ENCODE measurements at regions not wholly inside any gene's neighbourhood (a gene's known extent, or its start where the extent isn't known, plus 50 kb on each side); places are given as distances from the start of the nearest gene placed in this dataset.

DNA sequence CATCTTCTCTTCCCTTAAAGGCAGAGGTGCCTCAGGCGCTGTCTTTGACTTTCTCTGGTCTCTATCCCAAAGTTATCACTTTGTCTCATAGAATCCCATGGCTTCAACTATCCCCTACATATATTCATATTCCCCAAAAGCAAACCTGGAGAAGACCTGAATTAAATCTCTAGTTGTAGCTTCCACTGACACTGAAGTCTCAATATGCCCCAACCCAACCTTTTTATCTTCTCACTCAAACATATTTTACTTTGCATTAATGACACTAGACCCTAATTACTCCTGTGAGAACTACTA lies 354.5 kb upstream of the DUSP10 start:
- Histone ChIP-seq H3K27me3 (no peaks in the 10 kb centered on the region), H3K4me3 (no peak overlapping the region), H3K27ac (no peak overlapping the region), H3K4me1 (no peaks in the 10 kb centered on the region), H3K9me3 (no peaks in the 10 kb centered on the region), H3K36me3 (replicated peaks in 1 of 2; ENCODE audit: insufficient read depth in 1 of 2, low read depth in 2 of 2) (no peaks in the 10 kb centered on the region)
- intact Hi-C loops (cut with DNase I) = no loop called here
- DNase-seq (no peak), ATAC-seq (no peak)
- TF ChIP-seq POLR2A (IDR thresholded peaks at IDR 0.05) = no peak
- 91 to 95% methylated on average over 1 of the region's 1 CpG for WGBS, 2 donors

DNA sequence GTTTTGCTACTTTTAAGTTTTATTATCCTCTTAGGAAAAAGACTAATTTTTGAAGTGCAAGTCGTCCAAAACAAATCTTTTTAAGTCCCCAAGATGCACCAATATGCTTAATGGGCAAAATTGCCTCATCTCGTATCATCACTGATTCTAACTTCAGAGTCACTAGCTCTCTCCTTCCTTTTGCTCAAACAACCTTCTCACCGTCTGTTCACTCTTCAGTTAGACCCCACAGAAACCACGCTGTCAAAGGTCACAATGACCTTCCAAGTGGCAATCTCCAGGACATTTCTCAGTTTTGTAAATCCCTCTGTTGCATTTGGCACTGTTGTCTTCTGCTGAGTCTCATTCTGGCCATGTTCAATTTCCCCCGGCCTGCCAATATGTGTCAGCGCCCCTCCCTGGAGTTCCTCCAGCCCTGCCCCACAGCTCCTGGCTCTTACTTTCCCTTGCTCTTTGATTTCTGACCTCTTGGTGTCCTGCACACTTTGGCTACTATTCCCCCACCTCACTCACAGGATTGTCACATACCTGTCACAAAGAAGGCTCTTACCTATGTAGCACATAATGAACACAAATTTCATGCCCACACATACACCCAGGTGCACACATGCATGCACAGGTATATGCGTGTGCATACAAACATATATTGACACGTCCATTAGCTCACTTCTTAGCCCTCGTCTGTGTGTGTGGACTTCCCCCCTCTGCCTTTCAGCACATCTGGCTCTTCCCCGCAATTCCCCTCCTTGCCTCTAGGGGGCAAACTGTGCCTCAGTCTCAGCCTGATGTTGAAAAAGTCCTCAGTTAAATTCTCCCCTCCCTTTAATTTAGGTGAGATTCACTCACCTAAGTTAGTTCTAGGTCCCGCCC lies 354.0 kb upstream of the DUSP10 start:
- WGBS, 2 donors = 59 to 63% methylated on average over 11 of the region's 11 CpGs
- peak in 3 of 4 donors; percentile 20 to 50 (median 38) for DNase-seq
- peak; percentile 27 for ATAC-seq

DNA sequence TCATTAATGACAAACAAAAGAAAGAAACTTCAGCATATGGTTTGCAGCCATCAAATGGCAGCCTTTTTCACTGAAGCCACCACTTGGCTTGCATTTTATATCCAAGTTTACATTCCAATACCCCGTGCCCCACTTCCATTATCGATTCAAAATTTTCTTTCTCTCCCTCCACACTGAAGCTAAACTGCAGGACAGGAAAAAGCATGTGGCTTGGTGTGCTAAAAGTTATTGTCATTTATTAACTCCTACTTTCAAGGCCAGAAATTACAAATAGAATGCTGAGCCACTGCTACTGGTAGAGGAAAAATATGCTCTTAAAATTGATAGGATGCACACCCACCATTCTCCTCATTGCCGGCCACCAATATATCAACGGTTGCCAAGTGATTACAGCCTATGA lies 351.6 kb upstream of the DUSP10 start:
- no peak for DNase-seq
- H3K9me3 ChIP-seq = no peaks in the 10 kb centered on the region
- 22 to 24% methylated on average over 4 of the region's 4 CpGs for WGBS, 2 donors
- intact Hi-C loops (cut with DNase I) = no loop called here
- no peak overlapping the region for H3K4me3 ChIP-seq
- TF ChIP-seq POLR2A (IDR thresholded peaks at IDR 0.05) = no peak
- TF ChIP-seq, protein P1, sequence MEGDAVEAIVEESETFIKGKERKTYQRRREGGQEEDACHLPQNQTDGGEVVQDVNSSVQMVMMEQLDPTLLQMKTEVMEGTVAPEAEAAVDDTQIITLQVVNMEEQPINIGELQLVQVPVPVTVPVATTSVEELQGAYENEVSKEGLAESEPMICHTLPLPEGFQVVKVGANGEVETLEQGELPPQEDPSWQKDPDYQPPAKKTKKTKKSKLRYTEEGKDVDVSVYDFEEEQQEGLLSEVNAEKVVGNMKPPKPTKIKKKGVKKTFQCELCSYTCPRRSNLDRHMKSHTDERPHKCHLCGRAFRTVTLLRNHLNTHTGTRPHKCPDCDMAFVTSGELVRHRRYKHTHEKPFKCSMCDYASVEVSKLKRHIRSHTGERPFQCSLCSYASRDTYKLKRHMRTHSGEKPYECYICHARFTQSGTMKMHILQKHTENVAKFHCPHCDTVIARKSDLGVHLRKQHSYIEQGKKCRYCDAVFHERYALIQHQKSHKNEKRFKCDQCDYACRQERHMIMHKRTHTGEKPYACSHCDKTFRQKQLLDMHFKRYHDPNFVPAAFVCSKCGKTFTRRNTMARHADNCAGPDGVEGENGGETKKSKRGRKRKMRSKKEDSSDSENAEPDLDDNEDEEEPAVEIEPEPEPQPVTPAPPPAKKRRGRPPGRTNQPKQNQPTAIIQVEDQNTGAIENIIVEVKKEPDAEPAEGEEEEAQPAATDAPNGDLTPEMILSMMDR (IDR thresholded peaks at IDR 0.05) = no peak
- no peaks in the 10 kb centered on the region for H3K4me1 ChIP-seq
- no peak overlapping the region for H3K27ac ChIP-seq
- no peaks in the 10 kb centered on the region for H3K27me3 ChIP-seq
- H3K36me3 ChIP-seq (replicated peaks in 1 of 2; ENCODE audit: insufficient read depth in 1 of 2, low read depth in 2 of 2) = no peaks in the 10 kb centered on the region
- no peak for ATAC-seq

More for the DNA sequence above, 354.0 kb upstream of the DUSP10 start:
- H3K9me3 ChIP-seq = no peaks in the 10 kb centered on the region
- no peaks in the 10 kb centered on the region for H3K36me3 ChIP-seq (replicated peaks in 1 of 2; ENCODE audit: insufficient read depth in 1 of 2, low read depth in 2 of 2)
- TF ChIP-seq POLR2A (IDR thresholded peaks at IDR 0.05) = no peak
- TF ChIP-seq, protein P1 (IDR thresholded peaks at IDR 0.05) = peak; percentile 38 to 62 (median 55)
- H3K27me3 ChIP-seq = no peaks in the 10 kb centered on the region
- no peak overlapping the region for H3K4me3 ChIP-seq
- no peak overlapping the region for H3K27ac ChIP-seq
- H3K4me1 ChIP-seq = no peaks in the 10 kb centered on the region
- intact Hi-C loops (cut with DNase I) = no loop called here

DNA sequence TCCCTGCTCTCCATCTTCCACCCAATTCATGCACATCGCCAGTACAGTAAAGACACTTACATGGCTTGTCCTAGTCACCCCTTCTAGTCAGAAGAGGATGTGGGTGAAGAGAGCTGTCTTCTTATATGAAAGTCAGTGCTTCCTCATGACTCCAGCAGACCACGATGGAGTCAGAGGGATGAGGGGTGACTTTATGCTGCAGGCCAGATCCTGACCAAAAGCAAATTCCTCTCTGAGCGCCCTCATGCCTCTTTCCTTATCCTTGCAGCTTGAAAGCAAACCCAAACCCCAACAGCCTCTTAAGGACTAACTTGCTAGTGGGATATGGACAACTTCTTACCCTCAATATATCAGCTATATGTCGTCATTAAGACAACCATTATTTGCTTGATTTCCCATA lies 348.2 kb upstream of the DUSP10 start:
- H3K4me1 ChIP-seq = no peaks in the 10 kb centered on the region
- no peaks in the 10 kb centered on the region for H3K27me3 ChIP-seq
- no peak overlapping the region for H3K27ac ChIP-seq
- H3K4me3 ChIP-seq = no peak overlapping the region
- WGBS, 2 donors = 69 to 80% methylated on average over 4 of the region's 4 CpGs
- no peaks in the 10 kb centered on the region for H3K36me3 ChIP-seq (replicated peaks in 1 of 2; ENCODE audit: insufficient read depth in 1 of 2, low read depth in 2 of 2)
- TF ChIP-seq, protein P1 (IDR thresholded peaks at IDR 0.05) = no peak
- TF ChIP-seq POLR2A (IDR thresholded peaks at IDR 0.05) = no peak
- DNase-seq (no peak), ATAC-seq (no peak)
- H3K9me3 ChIP-seq = no peaks in the 10 kb centered on the region
- intact Hi-C loops (cut with DNase I) = no loop called here

DNA sequence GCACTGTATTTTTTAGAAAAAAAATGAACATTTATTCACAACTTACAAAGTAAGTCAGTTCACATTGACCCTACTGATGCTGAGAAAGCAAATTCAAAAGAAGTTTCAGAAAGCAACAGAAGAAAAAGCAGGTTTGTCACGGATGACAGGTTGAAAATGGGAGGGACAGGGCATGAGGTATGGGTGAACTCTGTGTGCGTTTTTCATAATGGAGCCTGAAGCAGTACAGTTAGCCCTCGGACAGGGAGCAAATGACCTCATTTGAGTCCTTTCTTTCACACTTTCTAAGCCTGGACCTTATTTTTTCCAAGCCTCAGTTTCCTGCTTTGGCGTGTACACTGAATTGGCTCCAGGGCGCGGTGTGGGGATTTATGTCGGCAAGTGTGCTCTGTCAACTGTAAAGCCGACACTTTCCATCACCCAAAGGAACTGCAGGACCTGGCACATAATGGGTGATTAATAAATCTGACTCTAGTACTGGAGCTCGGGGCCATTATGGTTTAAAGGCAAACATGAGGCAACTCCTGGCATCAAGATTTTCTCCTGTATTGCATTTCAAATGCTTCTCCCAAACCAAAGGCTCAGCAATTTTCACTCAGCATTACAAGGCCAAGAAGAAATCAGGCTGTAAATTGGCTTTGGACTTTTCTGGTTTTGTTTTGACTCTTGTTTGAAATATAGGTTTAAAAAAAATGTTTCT lies 345.5 kb upstream of the DUSP10 start:
- no peak overlapping the region for H3K27ac ChIP-seq
- H3K27me3 ChIP-seq = no peaks in the 10 kb centered on the region
- no peaks in the 10 kb centered on the region for H3K36me3 ChIP-seq (replicated peaks in 1 of 2; ENCODE audit: insufficient read depth in 1 of 2, low read depth in 2 of 2)
- 84% methylated on average over 9 of the region's 9 CpGs for WGBS, 2 donors
- intact Hi-C loops (cut with DNase I) = no loop called here
- DNase-seq (no peak), ATAC-seq (no peak)
- no peak for TF ChIP-seq POLR2A (IDR thresholded peaks at IDR 0.05)
- no peaks in the 10 kb centered on the region for H3K4me1 ChIP-seq
- H3K9me3 ChIP-seq = no peaks in the 10 kb centered on the region
- no peak overlapping the region for H3K4me3 ChIP-seq
